H1 (cell line): ENCODE measurements at regions not wholly inside any gene's neighbourhood (a gene's known extent, or its start where the extent isn't known, plus 50 kb on each side); places are given as distances from the start of the nearest gene placed in this dataset.

Experiments used
- CTCF ChIA-PET: fragments of 300-600 bp; sonication (Branson Sonifier 250); formaldehyde crosslinking; loops from one replicate; lab custom pipeline; 2021; ENCODE audit not compliant: partially characterized antibody; lab: Charles Lee
- POLR2A ChIA-PET: fragments of 300-600 bp; sonication (Branson Sonifier 250); formaldehyde crosslinking; loops from one replicate; lab custom pipeline; 2021; ENCODE audit warnings: inconsistent platforms; ENCODE audit not compliant: partially characterized antibody; lab: Charles Lee
- DNase-seq, 2 experiments: peaks; one replicate each; pipeline versions ENCODE4 v3.0.0 to v3.0.0-alpha.2; 2010 to 2022; ENCODE audit warnings: low spot score in 2 of 2, low read depth in 1 of 2, mixed read lengths in 1 of 2
- FAIRE-seq: peaks from 2 replicates; lab custom pipeline; 2011; peaks lifted over from hg19 to GRCh38; lab: Jason Lieb, UNC
- H2AFZ ChIP-seq: 2 replicates; pipeline ENCODE4 v1.8.1; 2012; ENCODE audit warnings: low read length, inconsistent platforms
- H2AK5ac ChIP-seq: 2 replicates; pipeline ENCODE4 v1.6.1; 2013; ENCODE audit warnings: low read depth, low read length
- H2BK120ac ChIP-seq: replicated peaks from 2 replicates; pipeline ENCODE3; 2013; ENCODE audit warnings: low read depth, low read length, inconsistent platforms
- H2BK12ac ChIP-seq: 2 replicates; pipeline ENCODE4 v1.6.1; 2013; ENCODE audit warnings: low read depth, low read length
- H2BK15ac ChIP-seq: 2 replicates; pipeline ENCODE4 v1.6.1; 2013; ENCODE audit warnings: low read length
- H2BK20ac ChIP-seq: 2 replicates; pipeline ENCODE4 v1.6.1; 2013; ENCODE audit warnings: low read length
- H2BK5ac ChIP-seq: 2 replicates; pipeline ENCODE4 v1.6.1; 2013; ENCODE audit warnings: low read depth, low read length
- H3K14ac ChIP-seq: 2 replicates; pipeline ENCODE4 v1.6.1; 2013; ENCODE audit warnings: inconsistent platforms; ENCODE audit not compliant: insufficient read length
- H3K18ac ChIP-seq: 2 replicates; pipeline ENCODE4 v1.6.1; 2013; ENCODE audit warnings: low read length; ENCODE audit errors: extremely low read depth
- H3K23ac ChIP-seq: 2 replicates; pipeline ENCODE4 v1.6.1; 2013; ENCODE audit warnings: inconsistent platforms; ENCODE audit not compliant: insufficient read length
- H3K23me2 ChIP-seq: 2 replicates; pipeline ENCODE4 v1.6.1; 2013; ENCODE audit warnings: low read depth, low read length
- H3K27ac ChIP-seq: 2 replicates; pipeline ENCODE4 v1.6.1; 2011; ENCODE audit warnings: low read depth, low read length, inconsistent platforms
- H3K27me3 ChIP-seq, 4 experiments: replicated peaks in 1 of 4; 1 replicate in 1 of 4; 2 replicates in 3 of 4; pipeline versions ENCODE4 v1.6.1 to v1.8.1; 2011 to 2013; ENCODE audit warnings: low read length in 3 of 4, mild to moderate bottlenecking in 3 of 4, inconsistent platforms in 2 of 4, mixed read lengths in 2 of 4, moderate library complexity in 1 of 4; ENCODE audit not compliant: control insufficient read depth in 3 of 4, insufficient read depth in 3 of 4; ENCODE audit errors: extremely low read depth in 1 of 4
- H3K36me3 ChIP-seq, 4 experiments: 2 replicates each; pipeline versions ENCODE4 v1.6.1 to v1.8.1; 2011 to 2013; ENCODE audit warnings: mild to moderate bottlenecking in 4 of 4, low read length in 3 of 4, moderate library complexity in 2 of 4, control low read depth in 1 of 4, inconsistent platforms in 1 of 4; ENCODE audit not compliant: insufficient read depth in 4 of 4, control insufficient read depth in 2 of 4
- H3K4ac ChIP-seq: replicated peaks from 2 replicates; pipeline ENCODE3; 2013; ENCODE audit warnings: low read length, low read depth, mixed read lengths, inconsistent platforms; ENCODE audit not compliant: insufficient read length
- H3K4me1 ChIP-seq, 4 experiments: replicated peaks in 1 of 4; 1 replicate in 1 of 4; 2 replicates in 3 of 4; pipeline versions ENCODE4 v1.6.1 to v1.8.1; 2011 to 2013; ENCODE audit warnings: low read length in 3 of 4, inconsistent platforms in 2 of 4, mixed read lengths in 1 of 4; ENCODE audit not compliant: insufficient read depth in 4 of 4, control insufficient read depth in 3 of 4
- H3K4me2 ChIP-seq, 2 experiments: 2 replicates each; pipeline versions ENCODE4 v1.6.1 to v1.8.1; 2011 to 2013; ENCODE audit warnings: low read depth in 2 of 2, low read length in 2 of 2, control low read depth in 1 of 2, inconsistent platforms in 1 of 2, mild to moderate bottlenecking in 1 of 2; ENCODE audit not compliant: insufficient read depth in 1 of 2
- H3K4me3 ChIP-seq, 4 experiments: fragments of 200-600, 300-600 bp in 1 of 4; sonication (generic), shearing (Covaris generic), sonication (Bioruptor Twin) in 1 of 4; 2 replicates each; pipeline versions ENCODE4 v1.5.1 to v1.8.1; 2011 to 2016; ENCODE audit warnings: low read length in 4 of 4, low read depth in 3 of 4, control low read depth in 2 of 4, inconsistent platforms in 2 of 4, mild to moderate bottlenecking in 2 of 4, mixed read lengths in 1 of 4, moderate library complexity in 1 of 4; ENCODE audit not compliant: insufficient read depth in 2 of 4; ENCODE audit errors: extremely low read depth in 1 of 4
- H3K56ac ChIP-seq: replicated peaks from 2 replicates; pipeline ENCODE3; 2013; ENCODE audit warnings: low read depth, mild to moderate bottlenecking, mixed read lengths, low read length, inconsistent platforms; ENCODE audit not compliant: insufficient read length
- H3K79me1 ChIP-seq: 2 replicates; pipeline ENCODE4 v1.6.1; 2013; ENCODE audit warnings: low read depth, low read length, control low read depth
- H3K79me2 ChIP-seq, 2 experiments: 2 replicates each; pipeline versions ENCODE4 v1.6.1 to v1.8.1; 2012 to 2013; ENCODE audit warnings: low read length in 2 of 2, mild to moderate bottlenecking in 2 of 2, inconsistent platforms in 1 of 2; ENCODE audit not compliant: insufficient read depth in 2 of 2, control insufficient read depth in 1 of 2
- H3K9ac ChIP-seq, 4 experiments: replicated peaks in 1 of 4; 1 replicate in 1 of 4; 2 replicates in 3 of 4; pipeline versions ENCODE4 v1.6.1 to v1.8.1; 2011 to 2013; ENCODE audit warnings: low read depth in 3 of 4, low read length in 3 of 4, control low read depth in 2 of 4, mild to moderate bottlenecking in 2 of 4, moderate library complexity in 2 of 4, inconsistent platforms in 1 of 4; ENCODE audit errors: extremely low read depth in 1 of 4
- H3K9me3 ChIP-seq, 2 experiments: 2 replicates each; pipeline versions ENCODE4 v1.6.1 to v1.8.1; 2012 to 2013; ENCODE audit warnings: mild to moderate bottlenecking in 2 of 2, moderate library complexity in 2 of 2, control low read depth in 1 of 2, inconsistent platforms in 1 of 2, low read depth in 1 of 2, low read length in 1 of 2, mixed read lengths in 1 of 2; ENCODE audit not compliant: insufficient read depth in 2 of 2
- H4K20me1 ChIP-seq, 2 experiments: replicated peaks in 1 of 2; 2 replicates each; pipeline versions ENCODE3 to v1.8.1; 2011 to 2013; ENCODE audit warnings: inconsistent platforms in 2 of 2, low read length in 2 of 2, mild to moderate bottlenecking in 1 of 2; ENCODE audit not compliant: insufficient read depth in 2 of 2, control insufficient read depth in 1 of 2
- H4K5ac ChIP-seq: 2 replicates; pipeline ENCODE4 v1.6.1; 2013; ENCODE audit warnings: low read length, low read depth, mixed read lengths, inconsistent platforms; ENCODE audit not compliant: insufficient read length
- H4K8ac ChIP-seq: 2 replicates; pipeline ENCODE4 v1.8.0; 2013; ENCODE audit warnings: mild to moderate bottlenecking, moderate library complexity, low read length, inconsistent platforms; ENCODE audit not compliant: insufficient read depth; ENCODE audit errors: extremely low read depth
- H4K91ac ChIP-seq: replicated peaks from 2 replicates; pipeline ENCODE3; 2013; ENCODE audit warnings: low read length, mixed read lengths, inconsistent platforms; ENCODE audit not compliant: insufficient read length
- BCL11A ChIP-seq, 2 experiments: IDR thresholded peaks; one replicate each; pipeline ENCODE4 v1.6.1; 2011; ENCODE audit warnings: low read depth in 2 of 2, low read length in 2 of 2, mild to moderate bottlenecking in 2 of 2
- MAX ChIP-seq: IDR thresholded peaks from 2 replicates; pipeline ENCODE4 v1.6.1; 2012; ENCODE audit warnings: inconsistent platforms
- ZNF274 ChIP-seq: IDR thresholded peaks from 2 replicates; pipeline ENCODE4 v1.7.0; 2012; ENCODE audit warnings: low read length, borderline replicate concordance; ENCODE audit errors: extremely low read depth
- WGBS, 2 experiments: shearing (Covaris generic) in 1 of 2; methylation state at CpG; one replicate each; pipeline versions ENCODE4 v1.1.6 to v1.1.7; 2013 to 2015; ENCODE audit warnings: low lambda C conversion rate in 2 of 2, mixed read lengths in 2 of 2, inconsistent platforms in 1 of 2, low coverage in 1 of 2, missing lambda C conversion rate in 1 of 2; ENCODE audit not compliant: insufficient replicate concordance in 2 of 2, insufficient coverage in 1 of 2, insufficient read length in 1 of 2; ENCODE audit errors: extremely low coverage in 1 of 2, missing lambda C conversion rate in 1 of 2; 5-methylcytosine and 5-hydroxymethylcytosine counted together

GRCh38 chr7:114309729-114310128 lies 104.9 kb upstream of the FOXP2 start:
- 82% methylated on average over 2 of the region's 2 CpGs; no CpG with 5 or more reads in 1 of the 2 experiments for WGBS, 2 experiments
- POLR2A ChIA-PET, result no interaction called here

More at GRCh38 chr7:114309729-114310128, 104.9 kb upstream of the FOXP2 start:
- H3K4me1 ChIP-seq, result no peaks in the 10 kb centered on the region
- TF ChIP-seq BCL11A (IDR thresholded peaks at IDR 0.05; ENCODE audit: low read depth in 2 of 2, low read length in 2 of 2), result no peak
- TF ChIP-seq MAX, result no peak
- no peak for TF ChIP-seq ZNF274
- no peak overlapping the region for H3K4me2 ChIP-seq
- no peak overlapping the region for H2BK12ac ChIP-seq
- H3K27ac ChIP-seq, result no peak overlapping the region
- no peak overlapping the region for H2AK5ac ChIP-seq
- no peak overlapping the region for H3K14ac ChIP-seq
- CTCF ChIA-PET, result interaction anchor here (0.5 to 1.6 kb wide), 4 partner anchors 96 to 226 kb away, joined by 3 to 4 read pairs (median 3); partner anchors contain the start of gene FOXP2
- H4K8ac ChIP-seq, result no peak overlapping the region
- no peaks in the 10 kb centered on the region for H3K23me2 ChIP-seq
- H4K91ac ChIP-seq, result no peak overlapping the region
- H4K5ac ChIP-seq, result no peak overlapping the region
- H3K4me3 ChIP-seq, result no peak overlapping the region
- no peaks in the 10 kb centered on the region for H3K79me2 ChIP-seq
- no peak overlapping the region for H3K9ac ChIP-seq
- no peaks in the 10 kb centered on the region for H3K9me3 ChIP-seq
- no peak overlapping the region for H2AFZ ChIP-seq
- H3K18ac ChIP-seq, result no peak overlapping the region
- no peaks in the 10 kb centered on the region for H3K27me3 ChIP-seq
- H2BK15ac ChIP-seq, result no peak overlapping the region
- no peak overlapping the region for H2BK5ac ChIP-seq
- no peaks in the 10 kb centered on the region; a peak in 1 of 8 replicates for H3K36me3 ChIP-seq
- FAIRE-seq (no peak), DNase-seq (no peak)
- H3K4ac ChIP-seq, result no peak overlapping the region
- no peaks in the 10 kb centered on the region for H3K79me1 ChIP-seq
- H3K56ac ChIP-seq, result no peak overlapping the region
- H4K20me1 ChIP-seq, result no peaks in the 10 kb centered on the region
- no peak overlapping the region for H2BK120ac ChIP-seq
- H2BK20ac ChIP-seq, result no peak overlapping the region
- H3K23ac ChIP-seq, result no peak overlapping the region
